ENCODE measurements at regions not wholly inside any gene's neighbourhood (a gene's known extent, or its start where the extent isn't known, plus 50 kb on each side); places are given as distances from the start of the nearest gene placed in this dataset.

DNA sequence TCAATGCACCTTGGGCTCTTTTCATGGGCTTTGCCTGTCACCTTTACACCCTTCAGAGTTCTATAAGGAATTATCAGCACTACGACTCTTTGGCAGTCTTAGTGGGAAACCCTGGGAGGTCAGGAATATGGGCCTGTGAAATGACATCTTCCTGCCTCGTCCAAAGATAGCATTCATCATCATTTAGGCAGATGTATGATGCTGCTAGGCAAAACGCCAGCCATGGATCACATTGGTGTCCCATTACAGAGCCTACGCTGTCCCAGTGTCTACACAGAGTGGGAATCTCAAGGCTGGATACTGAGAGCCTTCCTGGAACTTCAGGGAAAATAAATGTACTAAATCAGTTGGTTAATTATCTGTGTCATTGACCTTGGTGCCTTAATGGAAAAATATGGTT, 259.4 kb upstream of the CELF2 start:
- TF ChIP-seq YY1 (IDR thresholded peaks at IDR 0.05; ENCODE audit: insufficient read depth, insufficient read length) (no peak), ZNF274 (IDR thresholded peaks at IDR 0.05; ENCODE audit: low read depth, low read length) (no peak), SUZ12 (IDR thresholded peaks at IDR 0.05; ENCODE audit: extremely low read depth, insufficient read depth, insufficient read length) (no peak)
